Endothelial cell (in vitro differentiated cells): ENCODE measurements at regions not wholly inside any gene's neighbourhood (a gene's known extent, or its start where the extent isn't known, plus 50 kb on each side); places are given as distances from the start of the nearest gene placed in this dataset.

Experiments used
- DNase-seq: peaks from one replicate; pipeline ENCODE4 v3.0.0; 2021; ENCODE audit warnings: low spot score
- H3K27ac Mint-ChIP-seq: one replicate; pipeline ENCODE4 v1.8.0; 2021; ENCODE audit warnings: mixed read lengths, inconsistent platforms; ENCODE audit not compliant: unreplicated experiment
- H3K27me3 Mint-ChIP-seq: one replicate; pipeline ENCODE4 v1.8.0; 2021; ENCODE audit warnings: mild to moderate bottlenecking, moderate library complexity, mixed read lengths, inconsistent platforms; ENCODE audit not compliant: unreplicated experiment
- H3K36me3 Mint-ChIP-seq: one replicate; pipeline ENCODE4 v1.8.0; 2021; ENCODE audit warnings: mild to moderate bottlenecking, low read depth, mixed read lengths, inconsistent platforms; ENCODE audit not compliant: unreplicated experiment
- H3K4me1 Mint-ChIP-seq: one replicate; pipeline ENCODE4 v1.8.0; 2021; ENCODE audit warnings: mild to moderate bottlenecking, mixed read lengths, inconsistent platforms; ENCODE audit not compliant: unreplicated experiment
- H3K4me3 Mint-ChIP-seq: one replicate; pipeline ENCODE4 v1.8.0; 2021; ENCODE audit warnings: mild to moderate bottlenecking, mixed read lengths, inconsistent platforms; ENCODE audit not compliant: unreplicated experiment
- H3K9me3 Mint-ChIP-seq: one replicate; pipeline ENCODE4 v1.8.0; 2021; ENCODE audit warnings: mixed read lengths, inconsistent platforms; ENCODE audit not compliant: unreplicated experiment
- TF ChIP-seq, protein P1 (sequence below): fragments of 200-600 bp; sonication (generic); IDR thresholded peaks from one replicate; pipeline ENCODE4 v1.5.0; 2021; ENCODE audit warnings: antibody characterized with exemption; ENCODE audit not compliant: unreplicated experiment

DNA sequence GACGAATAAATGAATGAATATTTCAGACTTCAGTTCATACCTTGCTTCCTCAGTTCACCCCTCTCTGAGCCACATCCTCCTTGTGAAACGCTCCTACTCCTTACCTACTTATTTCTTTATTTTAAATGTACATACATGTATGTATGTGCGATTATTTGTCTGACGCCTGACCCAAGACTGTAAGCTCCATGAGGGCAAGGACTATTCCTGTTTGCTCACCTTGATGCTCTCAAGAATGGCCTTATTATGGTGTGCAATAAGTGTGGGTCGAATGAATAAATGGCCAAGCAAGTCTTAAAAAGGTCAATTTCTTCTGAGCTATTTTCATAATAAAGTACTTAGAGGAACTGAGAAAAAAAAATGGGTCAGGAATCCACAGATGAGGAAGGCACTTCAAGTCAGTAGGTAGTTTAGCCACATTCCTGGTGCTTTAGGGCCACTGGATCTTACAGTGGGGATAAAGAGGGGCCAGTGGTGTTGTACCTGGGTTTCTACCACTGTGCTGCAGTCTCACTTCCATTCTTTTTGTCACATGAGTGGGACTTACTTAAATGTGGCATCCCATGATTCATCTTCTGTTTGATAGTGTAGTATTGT lies 74.7 kb downstream of the SDC1 start:
- H3K27me3 Mint-ChIP-seq: no peaks in the 10 kb centered on the region
- H3K4me3 Mint-ChIP-seq: no peak overlapping the region
- H3K36me3 Mint-ChIP-seq: no peaks in the 10 kb centered on the region
- H3K9me3 Mint-ChIP-seq: no peaks in the 10 kb centered on the region
- no peak overlapping the region for H3K27ac Mint-ChIP-seq
- DNase-seq: no peak
- H3K4me1 Mint-ChIP-seq: peaks cover 15% of the 10 kb centered on the region
- TF ChIP-seq, protein P1, sequence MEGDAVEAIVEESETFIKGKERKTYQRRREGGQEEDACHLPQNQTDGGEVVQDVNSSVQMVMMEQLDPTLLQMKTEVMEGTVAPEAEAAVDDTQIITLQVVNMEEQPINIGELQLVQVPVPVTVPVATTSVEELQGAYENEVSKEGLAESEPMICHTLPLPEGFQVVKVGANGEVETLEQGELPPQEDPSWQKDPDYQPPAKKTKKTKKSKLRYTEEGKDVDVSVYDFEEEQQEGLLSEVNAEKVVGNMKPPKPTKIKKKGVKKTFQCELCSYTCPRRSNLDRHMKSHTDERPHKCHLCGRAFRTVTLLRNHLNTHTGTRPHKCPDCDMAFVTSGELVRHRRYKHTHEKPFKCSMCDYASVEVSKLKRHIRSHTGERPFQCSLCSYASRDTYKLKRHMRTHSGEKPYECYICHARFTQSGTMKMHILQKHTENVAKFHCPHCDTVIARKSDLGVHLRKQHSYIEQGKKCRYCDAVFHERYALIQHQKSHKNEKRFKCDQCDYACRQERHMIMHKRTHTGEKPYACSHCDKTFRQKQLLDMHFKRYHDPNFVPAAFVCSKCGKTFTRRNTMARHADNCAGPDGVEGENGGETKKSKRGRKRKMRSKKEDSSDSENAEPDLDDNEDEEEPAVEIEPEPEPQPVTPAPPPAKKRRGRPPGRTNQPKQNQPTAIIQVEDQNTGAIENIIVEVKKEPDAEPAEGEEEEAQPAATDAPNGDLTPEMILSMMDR: no peak

DNA sequence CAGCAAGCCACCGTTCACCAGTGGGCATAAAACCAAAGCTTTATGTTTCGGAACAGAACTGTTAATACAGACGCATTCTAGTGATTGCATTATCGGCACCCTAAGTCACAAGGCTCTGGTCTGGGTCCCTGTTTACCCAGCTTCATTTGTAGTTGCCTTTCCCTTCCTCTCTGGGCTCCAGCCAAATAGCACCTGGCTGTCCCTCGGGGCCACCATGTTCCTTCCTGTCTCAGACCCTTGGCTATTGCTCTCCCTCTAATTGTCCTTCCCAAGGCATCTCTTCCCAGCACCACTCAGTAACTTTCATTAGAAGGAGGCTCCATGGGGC lies 75.3 kb downstream of the SDC1 start:
- H3K4me1 Mint-ChIP-seq: peaks cover 18% of the 10 kb centered on the region
- no peak overlapping the region for H3K27ac Mint-ChIP-seq
- no peaks in the 10 kb centered on the region for H3K9me3 Mint-ChIP-seq
- H3K4me3 Mint-ChIP-seq: no peak overlapping the region
- H3K27me3 Mint-ChIP-seq: no peaks in the 10 kb centered on the region
- H3K36me3 Mint-ChIP-seq: no peaks in the 10 kb centered on the region
- DNase-seq: no peak
- TF ChIP-seq, protein P1: no peak

GRCh38 chr2:20148923-20149702 lies 75.8 kb downstream of the SDC1 start:
- H3K4me3 Mint-ChIP-seq: no peak overlapping the region
- DNase-seq: no peak
- H3K36me3 Mint-ChIP-seq: no peaks in the 10 kb centered on the region
- H3K27me3 Mint-ChIP-seq: no peaks in the 10 kb centered on the region
- no peak overlapping the region for H3K27ac Mint-ChIP-seq
- H3K9me3 Mint-ChIP-seq: no peaks in the 10 kb centered on the region
- peaks cover 18% of the 10 kb centered on the region for H3K4me1 Mint-ChIP-seq
- TF ChIP-seq, protein P1: no peak

- TF ChIP-seq, protein P1: no peak
- Mint-ChIP-seq H3K4me3 (no peak overlapping the region), H3K27ac (no peak overlapping the region), H3K36me3 (no peaks in the 10 kb centered on the region), H3K27me3 (peaks cover under 1% of the 10 kb centered on the region), H3K4me1 (peaks cover 18% of the 10 kb centered on the region), H3K9me3 (no peaks in the 10 kb centered on the region)
- no peak for DNase-seq
Measured at GRCh38 chr2:20148426-20148922, 76.5 kb downstream of the SDC1 start.

DNA sequence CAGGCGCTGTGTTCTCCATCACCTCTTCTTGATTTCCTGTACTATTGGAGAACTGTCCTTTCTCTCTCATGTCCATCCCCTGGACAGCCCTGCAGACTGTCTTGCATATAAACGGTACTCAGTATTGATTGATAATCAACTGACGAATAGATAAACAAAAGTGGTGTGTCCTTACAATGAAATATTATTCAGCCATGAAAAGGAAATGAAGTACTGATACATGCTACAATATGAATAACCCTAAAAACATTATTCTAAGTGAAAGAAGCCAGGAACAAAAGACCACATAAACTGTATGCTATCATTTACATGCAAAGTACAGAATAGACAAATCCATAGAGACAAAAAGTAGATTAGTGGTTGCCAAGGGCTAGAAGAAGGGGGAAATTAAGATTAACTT lies 77.6 kb downstream of the SDC1 start:
- peaks cover 2% of the 10 kb centered on the region for H3K27me3 Mint-ChIP-seq
- no peak overlapping the region for H3K27ac Mint-ChIP-seq
- no peaks in the 10 kb centered on the region for H3K9me3 Mint-ChIP-seq
- TF ChIP-seq, protein P1: no peak
- no peaks in the 10 kb centered on the region for H3K36me3 Mint-ChIP-seq
- peaks cover 18% of the 10 kb centered on the region for H3K4me1 Mint-ChIP-seq
- H3K4me3 Mint-ChIP-seq: no peak overlapping the region
- DNase-seq: no peak
